Caco-2 (cell line): ENCODE measurements at regions not wholly inside any gene's neighbourhood (a gene's known extent, or its start where the extent isn't known, plus 50 kb on each side); places are given as distances from the start of the nearest gene placed in this dataset.

Source experiments
- BruUV-seq: library from RNA; stranded (reverse); fragments of 400-500 nt; replicated peaks from 2 replicates; lab custom pipeline; 2021; lab: Mats Ljungman, UMichigan
- CTCF ChIA-PET: fragments of 300-600 bp; sonication (Branson Sonifier 250); formaldehyde crosslinking; loops from one replicate; lab custom pipeline; 2022; ENCODE audit warnings: antibody characterized with exemption; lab: Charles Lee
- POLR2A ChIA-PET: fragments of 300-600 bp; sonication (Branson Sonifier 250); formaldehyde crosslinking; loops from one replicate; lab custom pipeline; 2022; ENCODE audit warnings: antibody characterized with exemption; lab: Charles Lee
- DNase-seq, 2 experiments: peaks; one replicate each; pipeline versions ENCODE4 v3.0.0 to v3.0.0-alpha.2; 2020 to 2022
- H3K27me3 ChIP-seq: replicated peaks from 2 replicates; pipeline ENCODE4 v1.6.0; 2011; ENCODE audit warnings: low read length; ENCODE audit not compliant: control insufficient read depth, insufficient read depth
- H3K36me3 ChIP-seq: 2 replicates; pipeline ENCODE4 v1.5.1; 2011; ENCODE audit warnings: low read length; ENCODE audit not compliant: control insufficient read depth, insufficient read depth
- H3K4me1 ChIP-seq: fragments of 250-450 bp; sonication (Bioruptor Pico); 2 replicates; pipeline ENCODE4 v1.5.1; 2020; ENCODE audit warnings: mild to moderate bottlenecking
- H3K4me3 ChIP-seq: 2 replicates; pipeline ENCODE4 v1.5.1; 2011; ENCODE audit warnings: low read depth, mild to moderate bottlenecking, control low read depth, low read length
- H3K9me3 ChIP-seq: fragments of 250-450 bp; sonication (Bioruptor Pico); 2 replicates; pipeline ENCODE4 v1.5.1; 2020; ENCODE audit warnings: mild to moderate bottlenecking, moderate library complexity
- H3K27ac Mint-ChIP-seq: one replicate; pipeline ENCODE4 v1.8.0; 2022; ENCODE audit warnings: mixed read lengths; ENCODE audit not compliant: unreplicated experiment
- H3K27me3 Mint-ChIP-seq: one replicate; pipeline ENCODE4 v1.8.0; 2022; ENCODE audit warnings: mixed read lengths; ENCODE audit not compliant: insufficient read depth, unreplicated experiment
- H3K36me3 Mint-ChIP-seq: one replicate; pipeline ENCODE4 v1.8.0; 2022; ENCODE audit warnings: mild to moderate bottlenecking, mixed read lengths; ENCODE audit not compliant: insufficient read depth, unreplicated experiment
- H3K4me1 Mint-ChIP-seq: one replicate; pipeline ENCODE4 v1.8.0; 2022; ENCODE audit warnings: low read depth, mixed read lengths; ENCODE audit not compliant: unreplicated experiment
- H3K4me3 Mint-ChIP-seq: one replicate; pipeline ENCODE4 v1.8.0; 2022; ENCODE audit warnings: mild to moderate bottlenecking, moderate library complexity, mixed read lengths; ENCODE audit not compliant: unreplicated experiment
- H3K9me3 Mint-ChIP-seq: one replicate; pipeline ENCODE4 v1.8.0; 2022; ENCODE audit warnings: mixed read lengths; ENCODE audit not compliant: unreplicated experiment
- intact Hi-C: fragments of 100-400 bp; cut with micrococcal nuclease; formaldehyde crosslinking; loops from one replicate; pipeline ENCODE4 v1.10.0; 2022; ENCODE audit not compliant: unreplicated experiment
- TF ChIP-seq, protein P1 (sequence below), 2 experiments: fragments of 200-600 bp in 1 of 2; IDR thresholded peaks; 1 replicate in 1 of 2; 2 replicates in 1 of 2; pipeline versions ENCODE4 v1.5.1 to v1.8.0; 2011 to 2022; ENCODE audit warnings: antibody characterized with exemption in 1 of 2, control low read depth in 1 of 2, inconsistent platforms in 1 of 2, low read depth in 1 of 2, low read length in 1 of 2, mild to moderate bottlenecking in 1 of 2, moderate library complexity in 1 of 2; ENCODE audit not compliant: insufficient read depth in 1 of 2, severe bottlenecking in 1 of 2, unreplicated experiment in 1 of 2

DNA sequence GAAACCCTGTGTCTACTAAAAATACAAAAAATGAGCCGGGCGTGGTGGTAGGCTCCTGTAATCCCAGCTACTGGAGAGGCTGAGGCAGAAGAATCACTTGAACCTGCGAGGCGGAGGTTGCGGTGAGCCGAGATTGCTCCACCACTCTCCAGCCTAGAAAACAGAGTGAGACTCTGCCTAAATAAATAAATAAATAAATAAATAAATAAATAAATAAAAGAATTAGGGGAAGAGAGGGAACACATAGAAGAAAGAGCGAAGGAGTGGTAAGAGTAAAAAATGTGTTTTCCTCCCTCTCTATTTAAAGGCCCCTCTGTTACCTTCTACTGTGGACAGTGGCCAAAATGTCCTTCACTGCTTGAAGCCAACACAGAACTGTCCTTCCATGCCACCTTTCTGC is 103.9 kb upstream of the SOX21 start:
- no peaks in the 10 kb centered on the region for H3K9me3 ChIP-seq
- H3K4me3 ChIP-seq, result no peak overlapping the region
- H3K36me3 ChIP-seq, result no peaks in the 10 kb centered on the region
- POLR2A ChIA-PET, result no interaction called here
- H3K36me3 Mint-ChIP-seq, result no peaks in the 10 kb centered on the region
- DNase-seq, result no peak
- peaks cover 12% of the 10 kb centered on the region for H3K27me3 Mint-ChIP-seq
- no peak overlapping the region for H3K4me3 Mint-ChIP-seq
- intact Hi-C loops, result no loop called here
- H3K9me3 Mint-ChIP-seq, result no peaks in the 10 kb centered on the region
- no peaks in the 10 kb centered on the region for H3K4me1 ChIP-seq
- H3K4me1 Mint-ChIP-seq, result no peaks in the 10 kb centered on the region
- CTCF ChIA-PET, result no interaction called here
- no peak overlapping the region for H3K27ac Mint-ChIP-seq
- no peaks in the 10 kb centered on the region for H3K27me3 ChIP-seq
- TF ChIP-seq, protein P1, sequence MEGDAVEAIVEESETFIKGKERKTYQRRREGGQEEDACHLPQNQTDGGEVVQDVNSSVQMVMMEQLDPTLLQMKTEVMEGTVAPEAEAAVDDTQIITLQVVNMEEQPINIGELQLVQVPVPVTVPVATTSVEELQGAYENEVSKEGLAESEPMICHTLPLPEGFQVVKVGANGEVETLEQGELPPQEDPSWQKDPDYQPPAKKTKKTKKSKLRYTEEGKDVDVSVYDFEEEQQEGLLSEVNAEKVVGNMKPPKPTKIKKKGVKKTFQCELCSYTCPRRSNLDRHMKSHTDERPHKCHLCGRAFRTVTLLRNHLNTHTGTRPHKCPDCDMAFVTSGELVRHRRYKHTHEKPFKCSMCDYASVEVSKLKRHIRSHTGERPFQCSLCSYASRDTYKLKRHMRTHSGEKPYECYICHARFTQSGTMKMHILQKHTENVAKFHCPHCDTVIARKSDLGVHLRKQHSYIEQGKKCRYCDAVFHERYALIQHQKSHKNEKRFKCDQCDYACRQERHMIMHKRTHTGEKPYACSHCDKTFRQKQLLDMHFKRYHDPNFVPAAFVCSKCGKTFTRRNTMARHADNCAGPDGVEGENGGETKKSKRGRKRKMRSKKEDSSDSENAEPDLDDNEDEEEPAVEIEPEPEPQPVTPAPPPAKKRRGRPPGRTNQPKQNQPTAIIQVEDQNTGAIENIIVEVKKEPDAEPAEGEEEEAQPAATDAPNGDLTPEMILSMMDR (IDR thresholded peaks at IDR 0.05; ENCODE audit: insufficient read depth in 1 of 2, low read depth in 1 of 2, low read length in 1 of 2, severe bottlenecking in 1 of 2, unreplicated experiment in 1 of 2), result no peak
- BruUV-seq, result no TSS peak

DNA sequence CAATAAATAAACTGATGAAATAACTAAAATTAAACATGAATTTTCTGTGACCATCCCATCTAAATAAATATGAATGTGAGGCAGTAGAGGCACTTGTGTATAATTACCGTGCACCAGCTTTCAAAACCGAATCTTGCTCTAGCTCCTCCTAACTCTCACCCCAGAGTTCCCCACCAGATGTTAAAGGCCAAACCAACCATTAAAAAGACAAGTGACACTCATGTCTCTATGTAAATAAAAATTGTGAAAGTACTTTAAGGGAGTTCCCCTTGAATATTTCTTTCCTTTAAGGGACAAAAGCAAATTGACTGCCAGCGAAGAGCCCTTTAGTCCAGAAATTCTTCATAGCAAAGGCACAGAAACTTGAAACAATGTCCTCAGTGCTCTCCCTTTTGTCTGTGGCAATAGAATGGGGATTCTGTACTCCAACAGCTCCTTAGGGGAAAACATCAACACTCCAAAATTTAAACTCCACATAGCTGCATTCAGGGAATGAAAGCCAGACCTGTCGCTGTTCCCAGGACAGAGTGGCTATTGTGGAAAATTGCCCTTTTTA is 101.7 kb upstream of the SOX21 start:
- Mint-ChIP-seq H3K27me3 (peaks cover 13% of the 10 kb centered on the region), H3K36me3 (no peaks in the 10 kb centered on the region), H3K4me1 (no peaks in the 10 kb centered on the region), H3K9me3 (no peaks in the 10 kb centered on the region), H3K4me3 (no peak overlapping the region), H3K27ac (no peak overlapping the region)
- H3K36me3 ChIP-seq, result no peaks in the 10 kb centered on the region
- POLR2A ChIA-PET, result no interaction called here
- H3K9me3 ChIP-seq, result no peaks in the 10 kb centered on the region
- BruUV-seq, result no TSS peak
- H3K4me3 ChIP-seq, result no peak overlapping the region
- TF ChIP-seq, protein P1 (IDR thresholded peaks at IDR 0.05; ENCODE audit: insufficient read depth in 1 of 2, low read depth in 1 of 2, low read length in 1 of 2, severe bottlenecking in 1 of 2, unreplicated experiment in 1 of 2), result no peak
- intact Hi-C loops, result no loop called here
- CTCF ChIA-PET, result no interaction called here
- no peaks in the 10 kb centered on the region for H3K27me3 ChIP-seq
- no peaks in the 10 kb centered on the region for H3K4me1 ChIP-seq
- DNase-seq, result no peak

DNA sequence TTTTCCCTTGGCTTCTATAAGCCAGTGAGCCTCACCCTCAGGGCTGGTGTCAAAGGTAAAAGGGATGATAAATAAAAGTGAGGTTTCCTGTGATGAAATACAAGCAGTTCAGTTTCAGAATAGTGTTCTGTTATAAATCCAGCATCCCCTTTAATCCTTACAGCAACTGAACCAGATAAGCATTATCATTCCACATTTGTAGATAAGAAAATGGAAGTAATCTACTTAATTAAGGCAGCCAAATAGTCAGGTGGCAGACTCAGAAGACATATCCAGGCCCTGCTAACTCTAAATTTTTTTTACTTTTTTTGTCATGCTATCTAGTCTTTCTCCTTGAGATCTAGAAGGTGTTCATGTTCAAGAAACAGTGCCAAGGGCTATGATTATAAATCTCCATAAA is 99.4 kb upstream of the SOX21 start:
- ChIA-PET CTCF (no interaction called here), POLR2A (no interaction called here)
- H3K36me3 Mint-ChIP-seq, result no peaks in the 10 kb centered on the region
- BruUV-seq, result no TSS peak
- H3K27me3 Mint-ChIP-seq, result peaks cover 14% of the 10 kb centered on the region
- H3K4me1 Mint-ChIP-seq, result no peaks in the 10 kb centered on the region
- Histone ChIP-seq H3K4me1 (no peaks in the 10 kb centered on the region), H3K27me3 (no peaks in the 10 kb centered on the region), H3K4me3 (no peak overlapping the region), H3K36me3 (no peaks in the 10 kb centered on the region), H3K9me3 (no peaks in the 10 kb centered on the region)
- intact Hi-C loops, result no loop called here
- no peak overlapping the region for H3K4me3 Mint-ChIP-seq
- TF ChIP-seq, protein P1 (IDR thresholded peaks at IDR 0.05; ENCODE audit: insufficient read depth in 1 of 2, low read depth in 1 of 2, low read length in 1 of 2, severe bottlenecking in 1 of 2, unreplicated experiment in 1 of 2), result no peak
- H3K27ac Mint-ChIP-seq, result no peak overlapping the region
- DNase-seq, result no peak
- no peaks in the 10 kb centered on the region for H3K9me3 Mint-ChIP-seq
